ENCODE measurements at regions not wholly inside any gene's neighbourhood (a gene's known extent, or its start where the extent isn't known, plus 50 kb on each side); places are given as distances from the start of the nearest gene placed in this dataset.

GRCh38 chr9:101912698-101913097, 174.3 kb upstream of the GRIN3A start:
- TF ChIP-seq EP300 (IDR thresholded peaks at IDR 0.05) (no peak), POLR2A (IDR thresholded peaks at IDR 0.05) (no peak)

Measured in upper lobe of left lung (tissue), 4 donors.